ENCODE measurements at regions not wholly inside any gene's neighbourhood (a gene's known extent, or its start where the extent isn't known, plus 50 kb on each side); places are given as distances from the start of the nearest gene placed in this dataset.

DNA sequence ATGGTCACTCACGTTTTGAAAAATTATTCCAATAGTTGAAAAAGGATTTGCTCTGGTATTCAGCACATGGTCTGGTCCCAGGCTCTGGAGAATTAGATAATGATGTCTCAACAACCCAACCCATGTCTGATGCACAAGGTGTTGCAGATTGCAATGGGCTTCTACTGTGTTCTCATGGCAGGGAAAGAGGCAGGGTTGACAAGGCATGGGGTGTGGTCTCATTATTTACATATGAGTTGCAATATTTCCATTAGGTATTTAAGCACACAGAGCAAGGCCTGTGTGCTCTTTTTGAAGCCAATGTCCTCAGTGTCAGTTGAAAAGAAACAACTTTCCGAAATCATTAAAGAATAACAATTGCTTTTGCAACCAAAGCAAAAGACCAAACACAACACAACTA is 381.9 kb upstream of the PBX1 start:
- no peak for TF ChIP-seq JUND (IDR thresholded peaks at IDR 0.05; ENCODE audit: low read depth)
- in situ Hi-C loops (cut with HindIII; ENCODE audit: low pct_unique_long_range_greater_than_20kb, low sequenced_read_pairs) = no loop called here
- no peak for DNase-seq (ENCODE audit: low read depth in 1 of 2, low spot score in 1 of 2)

DNA sequence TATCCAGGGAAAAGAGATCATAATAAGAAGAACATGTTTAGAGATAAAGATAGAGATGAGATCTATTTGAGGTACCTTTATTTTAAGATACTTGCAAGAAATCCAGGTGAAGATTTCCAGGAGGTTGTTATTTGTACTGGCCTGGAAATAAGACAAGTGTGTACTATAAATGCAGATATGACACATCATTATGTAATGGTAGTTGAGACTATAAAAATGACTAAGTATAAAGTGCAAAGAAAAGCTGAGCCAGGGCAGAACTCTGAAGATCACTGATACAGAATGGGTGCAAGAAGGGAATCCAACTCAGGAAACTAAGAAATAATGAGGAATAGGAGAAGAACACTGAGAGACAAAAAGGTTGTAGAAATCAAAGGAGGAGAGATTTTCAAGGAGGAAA is 378.2 kb upstream of the PBX1 start:
- no peak for DNase-seq (ENCODE audit: low read depth in 1 of 2, low spot score in 1 of 2)
- in situ Hi-C loops (cut with HindIII; ENCODE audit: low pct_unique_long_range_greater_than_20kb, low sequenced_read_pairs) = no loop called here
- no peak for TF ChIP-seq JUND (IDR thresholded peaks at IDR 0.05; ENCODE audit: low read depth)

DNA sequence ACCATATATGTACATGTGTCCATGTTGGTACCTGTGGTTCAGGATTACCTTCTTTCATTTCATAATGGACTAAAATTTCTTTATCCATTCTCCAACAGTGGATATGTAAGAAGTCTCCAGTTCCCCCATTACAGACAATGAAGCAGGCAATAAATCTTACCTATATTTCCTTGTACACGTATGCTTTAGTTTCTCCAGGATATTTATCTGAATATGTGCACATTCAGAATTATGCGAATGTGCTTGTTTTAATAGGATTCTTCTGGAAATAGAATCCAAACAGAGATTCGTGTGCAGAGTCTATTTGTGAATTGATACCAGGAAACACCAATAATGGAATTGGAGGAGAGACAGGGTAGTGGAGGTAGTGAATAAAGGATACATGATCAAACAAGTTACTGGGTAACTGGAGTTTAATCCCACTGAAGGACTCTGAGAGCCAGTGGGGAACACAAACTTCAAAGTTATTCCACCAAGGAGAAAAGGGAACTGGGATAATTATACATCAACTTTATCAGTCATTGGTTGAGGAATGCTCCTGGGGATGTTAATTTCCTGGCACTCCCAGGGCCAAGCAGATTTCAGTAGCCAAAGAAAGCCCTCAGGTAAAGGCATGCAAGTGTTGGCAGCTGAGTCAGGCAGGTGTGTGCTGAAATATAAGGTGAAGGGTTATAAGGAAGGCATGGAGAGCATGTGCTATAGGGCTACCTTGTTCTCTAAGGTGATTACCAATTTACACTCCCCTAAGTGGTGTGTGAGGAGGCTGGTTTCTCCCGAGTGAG is 374.9 kb upstream of the PBX1 start:
- no peak for TF ChIP-seq JUND (IDR thresholded peaks at IDR 0.05; ENCODE audit: low read depth)
- peak in 1 of 2 experiments; percentile 38 for DNase-seq (ENCODE audit: low read depth in 1 of 2, low spot score in 1 of 2)
- in situ Hi-C loops (cut with HindIII; ENCODE audit: low pct_unique_long_range_greater_than_20kb, low sequenced_read_pairs) = no loop called here

DNA sequence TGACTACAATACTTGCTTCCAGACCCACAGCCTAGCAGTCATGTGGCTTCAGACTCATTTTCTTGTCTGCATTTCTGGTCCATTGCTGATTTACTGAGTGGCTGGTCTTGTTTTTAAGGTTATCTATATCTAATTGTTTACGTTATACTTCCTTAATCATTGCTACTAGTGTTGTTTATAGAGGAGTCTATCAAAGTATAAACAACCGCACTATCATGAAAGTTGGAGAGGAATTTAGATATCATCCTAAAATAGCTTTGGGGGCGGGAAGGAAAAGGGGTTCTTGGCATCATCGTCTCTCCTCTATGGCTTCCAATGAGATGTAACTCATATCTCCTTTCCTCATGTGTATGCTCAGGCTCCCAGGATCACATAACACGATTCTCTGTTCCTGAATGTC is 372.1 kb upstream of the PBX1 start:
- TF ChIP-seq JUND (IDR thresholded peaks at IDR 0.05; ENCODE audit: low read depth) = no peak
- DNase-seq (ENCODE audit: low read depth in 1 of 2, low spot score in 1 of 2) = no peak
- in situ Hi-C loops (cut with HindIII; ENCODE audit: low pct_unique_long_range_greater_than_20kb, low sequenced_read_pairs) = no loop called here

DNA sequence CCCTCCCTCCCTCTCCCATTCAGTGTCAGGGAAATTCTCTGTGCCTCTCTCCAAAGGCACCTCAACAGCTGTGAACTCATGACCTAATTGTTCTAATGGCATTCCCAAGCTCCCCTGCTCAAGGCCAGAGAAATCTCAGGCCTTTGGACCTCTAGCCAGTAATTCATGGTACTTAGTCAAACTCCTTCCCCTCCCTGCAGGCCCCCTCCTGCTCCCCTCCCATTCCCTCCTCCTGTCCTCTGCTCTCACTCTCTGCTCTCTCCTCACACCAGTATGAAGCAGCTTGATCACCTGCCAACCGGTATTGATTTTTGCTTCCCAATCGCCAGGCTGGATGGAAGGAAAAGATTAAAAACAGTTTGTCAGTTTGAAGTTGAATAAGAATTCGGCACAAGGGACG is 370.5 kb upstream of the PBX1 start:
- no peak for DNase-seq (ENCODE audit: low read depth in 1 of 2, low spot score in 1 of 2)
- TF ChIP-seq JUND (IDR thresholded peaks at IDR 0.05; ENCODE audit: low read depth) = no peak
- in situ Hi-C loops (cut with HindIII; ENCODE audit: low pct_unique_long_range_greater_than_20kb, low sequenced_read_pairs) = no loop called here

DNA sequence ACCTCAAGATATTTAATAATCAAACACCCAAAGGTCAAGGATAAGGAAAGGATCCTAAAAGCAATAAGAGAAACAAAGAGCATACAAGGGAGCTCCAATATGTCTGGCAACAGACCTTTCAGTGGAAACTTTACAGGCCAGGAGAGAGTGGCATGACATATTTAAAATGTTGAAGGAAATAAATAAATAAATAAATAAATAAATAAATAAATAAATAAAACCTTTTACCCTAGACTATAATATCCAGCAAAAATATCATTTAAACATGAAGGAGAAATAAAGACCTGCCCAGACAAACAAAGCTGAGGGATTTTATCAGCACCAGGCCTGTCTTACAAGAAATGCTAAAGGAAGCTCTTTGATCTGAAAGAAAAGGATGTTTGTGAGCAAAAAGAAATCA is 367.8 kb upstream of the PBX1 start:
- DNase-seq (ENCODE audit: low read depth in 1 of 2, low spot score in 1 of 2) = no peak
- no peak for TF ChIP-seq JUND (IDR thresholded peaks at IDR 0.05; ENCODE audit: low read depth)
- in situ Hi-C loops (cut with HindIII; ENCODE audit: low pct_unique_long_range_greater_than_20kb, low sequenced_read_pairs) = no loop called here

DNA sequence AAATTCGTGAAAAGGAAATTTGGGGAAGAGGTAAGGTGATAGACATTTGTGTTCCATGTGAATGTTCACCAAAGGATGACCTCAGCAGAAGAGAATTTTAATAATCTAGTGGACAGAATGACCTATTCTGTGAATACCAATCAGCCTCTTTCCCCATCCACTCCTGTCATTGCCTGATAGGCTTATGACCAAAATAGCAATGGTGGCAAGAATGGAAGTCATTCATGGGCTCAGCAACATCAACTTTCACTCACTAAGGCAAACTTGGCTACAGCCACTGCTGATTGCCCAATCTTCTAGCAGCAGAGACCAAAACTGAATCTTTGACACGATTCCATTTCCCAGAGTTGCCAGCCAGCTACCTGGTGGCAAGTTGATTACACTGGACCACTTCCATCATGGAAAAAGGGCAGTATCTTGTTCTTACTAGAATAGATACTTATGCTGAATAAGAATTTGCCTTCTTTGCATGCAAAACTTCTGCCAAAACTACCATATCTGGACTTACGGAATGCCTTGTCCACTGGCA is 348.7 kb upstream of the PBX1 start:
- in situ Hi-C loops (cut with HindIII; ENCODE audit: low pct_unique_long_range_greater_than_20kb, low sequenced_read_pairs) = no loop called here
- TF ChIP-seq JUND (IDR thresholded peaks at IDR 0.05; ENCODE audit: low read depth) = no peak
- no peak for DNase-seq (ENCODE audit: low read depth in 1 of 2, low spot score in 1 of 2)

DNA sequence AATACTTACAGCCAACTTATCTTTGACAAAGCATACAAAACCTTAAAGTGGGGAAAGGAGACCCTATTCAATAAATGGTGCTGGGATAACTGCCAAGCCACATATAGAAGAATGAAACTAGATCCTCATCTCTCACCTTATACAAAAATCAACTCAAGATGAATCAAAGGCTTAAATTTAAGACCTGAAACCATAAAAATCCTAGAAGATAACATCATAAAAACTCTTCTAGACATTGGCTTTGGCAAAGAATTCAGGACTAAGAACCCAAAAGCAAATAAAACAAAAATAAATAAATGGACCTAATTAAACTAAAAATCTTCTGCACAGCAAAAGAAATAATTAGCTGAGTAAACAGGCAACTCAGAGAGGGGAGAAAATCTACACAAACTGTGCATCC is 335.6 kb upstream of the PBX1 start:
- no peak for TF ChIP-seq JUND (IDR thresholded peaks at IDR 0.05; ENCODE audit: low read depth)
- peak in 1 of 2 experiments; percentile 59 for DNase-seq (ENCODE audit: low read depth in 1 of 2, low spot score in 1 of 2)
- in situ Hi-C loops (cut with HindIII; ENCODE audit: low pct_unique_long_range_greater_than_20kb, low sequenced_read_pairs) = no loop called here

DNA sequence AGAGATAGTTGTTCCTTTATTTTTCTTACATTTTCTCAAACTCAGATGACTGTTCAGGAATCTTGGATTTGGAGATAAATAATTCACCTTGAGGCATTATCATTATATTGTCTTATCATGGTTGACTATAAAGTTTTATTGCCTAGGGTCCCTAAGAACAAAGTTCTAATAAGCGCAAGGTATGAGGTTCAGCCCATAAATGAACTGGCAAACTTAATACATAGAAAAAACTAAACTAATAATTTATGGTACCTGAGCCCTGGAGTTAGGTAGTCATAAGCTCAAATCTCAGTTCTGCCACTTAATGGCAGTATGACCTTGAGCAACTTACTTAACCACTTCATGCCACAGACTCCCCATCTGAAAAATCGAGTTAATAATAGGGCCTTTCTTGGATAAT is 334.0 kb upstream of the PBX1 start:
- in situ Hi-C loops (cut with HindIII; ENCODE audit: low pct_unique_long_range_greater_than_20kb, low sequenced_read_pairs) = no loop called here
- DNase-seq (ENCODE audit: low read depth in 1 of 2, low spot score in 1 of 2) = no peak
- TF ChIP-seq JUND (IDR thresholded peaks at IDR 0.05; ENCODE audit: low read depth) = no peak

DNA sequence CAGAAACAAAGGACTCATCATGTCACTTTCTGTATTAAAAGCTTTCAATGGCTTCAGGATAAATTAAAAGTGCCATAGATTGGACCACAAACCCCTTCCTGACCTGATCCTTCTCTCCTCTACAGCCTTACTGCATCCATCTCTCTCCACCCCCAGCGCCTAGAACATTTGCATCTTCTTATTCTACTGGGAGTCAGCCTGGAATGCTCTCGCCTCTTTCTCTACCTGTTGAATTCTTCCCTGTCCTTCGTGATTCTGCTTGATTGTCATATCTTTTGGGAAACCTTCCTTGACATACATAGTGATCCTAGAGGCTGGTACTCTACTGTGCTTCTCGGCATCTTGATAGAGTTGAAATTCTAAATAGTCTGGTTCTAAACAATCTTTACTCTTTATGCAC is 332.0 kb upstream of the PBX1 start:
- no peak for TF ChIP-seq JUND (IDR thresholded peaks at IDR 0.05; ENCODE audit: low read depth)
- in situ Hi-C loops (cut with HindIII; ENCODE audit: low pct_unique_long_range_greater_than_20kb, low sequenced_read_pairs) = no loop called here
- no peak for DNase-seq (ENCODE audit: low read depth in 1 of 2, low spot score in 1 of 2)

DNA sequence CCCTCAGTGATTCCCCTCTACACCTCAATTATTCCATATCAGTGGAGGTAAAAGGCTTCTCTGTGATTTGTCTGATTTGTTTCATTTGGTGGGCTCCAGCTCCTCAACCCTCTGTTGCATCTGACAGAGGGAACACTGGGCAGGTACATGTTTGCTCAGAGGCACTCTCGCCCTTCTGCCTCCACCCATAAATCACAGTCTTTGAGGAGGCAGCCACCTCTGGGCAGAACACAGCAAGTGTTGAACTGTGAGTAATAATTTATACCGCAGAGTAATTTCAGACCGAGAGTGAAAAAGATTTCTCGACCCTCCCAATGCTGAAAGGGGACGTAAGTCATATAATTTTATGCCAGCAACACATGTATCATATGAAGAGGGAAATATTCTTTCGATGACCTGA is 330.1 kb upstream of the PBX1 start:
- no peak for TF ChIP-seq JUND (IDR thresholded peaks at IDR 0.05; ENCODE audit: low read depth)
- in situ Hi-C loops (cut with HindIII; ENCODE audit: low pct_unique_long_range_greater_than_20kb, low sequenced_read_pairs) = no loop called here

DNA sequence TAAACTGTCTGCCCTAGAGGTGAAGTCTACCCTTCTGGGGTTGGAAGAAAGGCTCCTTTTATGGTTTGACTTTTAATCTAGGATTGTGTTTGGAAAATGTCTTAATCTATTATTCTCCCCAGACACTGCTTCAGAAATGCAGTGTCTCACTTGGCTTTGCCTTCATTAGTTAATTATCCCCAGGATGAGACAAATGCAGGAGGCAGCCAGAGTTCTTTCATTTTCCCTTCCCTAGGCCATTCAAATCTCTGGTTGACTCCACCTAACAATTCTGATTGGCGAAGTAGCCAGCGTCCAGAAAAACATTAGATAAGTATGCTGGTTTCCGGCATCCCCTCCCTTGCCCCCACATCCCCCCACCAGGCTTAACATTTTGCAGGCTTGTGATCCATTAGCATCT is 325.8 kb upstream of the PBX1 start:
- in situ Hi-C loops (cut with HindIII; ENCODE audit: low pct_unique_long_range_greater_than_20kb, low sequenced_read_pairs) = no loop called here
- no peak for DNase-seq (ENCODE audit: low read depth in 1 of 2, low spot score in 1 of 2)
- no peak for TF ChIP-seq JUND (IDR thresholded peaks at IDR 0.05; ENCODE audit: low read depth)

More for the DNA sequence above, 330.1 kb upstream of the PBX1 start:
- no peak for DNase-seq (ENCODE audit: low read depth in 1 of 2, low spot score in 1 of 2)

DNA sequence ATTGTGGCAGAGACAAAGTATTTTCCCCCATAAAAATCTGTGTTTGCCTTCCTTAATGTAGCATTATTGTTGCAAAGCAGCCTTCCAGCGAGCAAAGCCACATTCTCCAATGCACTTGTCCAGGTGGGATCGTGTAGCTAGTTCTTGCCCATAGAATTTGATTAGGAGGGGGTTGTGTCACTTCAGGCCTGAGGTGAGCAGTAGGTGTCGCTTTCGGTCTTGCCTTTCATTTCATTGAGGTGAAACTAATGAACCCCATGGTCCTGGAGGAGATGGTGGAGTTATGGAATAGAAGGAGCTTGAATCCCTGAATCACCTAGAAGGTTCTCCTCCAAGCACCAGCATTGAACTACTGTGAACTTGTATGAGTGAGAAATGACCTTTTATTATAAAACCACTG is 318.9 kb upstream of the PBX1 start:
- no peak for TF ChIP-seq JUND (IDR thresholded peaks at IDR 0.05; ENCODE audit: low read depth)
- in situ Hi-C loops (cut with HindIII; ENCODE audit: low pct_unique_long_range_greater_than_20kb, low sequenced_read_pairs) = no loop called here
- DNase-seq (ENCODE audit: low read depth in 1 of 2, low spot score in 1 of 2) = peak; percentile 54 to 80

DNA sequence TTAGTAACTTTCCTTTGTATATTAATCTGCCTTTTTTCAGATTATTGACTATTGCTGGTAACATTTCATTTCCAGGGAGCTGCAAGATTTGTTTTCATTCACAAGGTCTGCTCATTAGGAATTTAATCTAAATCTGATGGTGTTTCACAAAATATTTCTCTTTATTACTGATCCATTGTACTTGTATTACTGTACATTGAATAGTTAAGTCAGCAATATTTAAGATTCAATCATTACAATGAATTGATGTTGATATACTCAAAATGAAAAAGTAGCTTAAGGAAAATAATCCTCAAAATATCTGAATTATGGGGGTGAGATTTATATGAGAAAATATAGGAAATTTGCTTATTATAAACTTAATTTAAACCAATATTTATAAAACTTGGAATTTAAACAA is 308.6 kb upstream of the PBX1 start:
- no peak for DNase-seq (ENCODE audit: low read depth in 1 of 2, low spot score in 1 of 2)
- in situ Hi-C loops (cut with HindIII; ENCODE audit: low pct_unique_long_range_greater_than_20kb, low sequenced_read_pairs) = no loop called here
- TF ChIP-seq JUND (IDR thresholded peaks at IDR 0.05; ENCODE audit: low read depth) = no peak
